ENCODE measurements at regions not wholly inside any gene's neighbourhood (a gene's known extent, or its start where the extent isn't known, plus 50 kb on each side); places are given as distances from the start of the nearest gene placed in this dataset.
"Not testable (repeated sequence)": the region's sequence is repeated elsewhere in the genome, so short reads cannot be mapped to it uniquely, and the experiment has no call there.

GRCh38 chr17:43312011-43312410 is 78.2 kb upstream of the RNU2-1 start:
- Histone ChIP-seq H3K27me3 (no peaks in the 10 kb centered on the region), H3K4me1 (no peaks in the 10 kb centered on the region), H3K4me3 (no peak overlapping the region), H3K36me3 (no peaks in the 10 kb centered on the region), H3K27ac (no peak overlapping the region), H3K9me3 (no peaks in the 10 kb centered on the region)
- peak in 1 of 2 donors; percentile 38 for DNase-seq (ENCODE audit: low spot score in 2 of 2)
- TF ChIP-seq CTCF (IDR thresholded peaks at IDR 0.05) (no peak), POLR2AphosphoS5 (IDR thresholded peaks at IDR 0.05) (no peak), POLR2A (IDR thresholded peaks at IDR 0.05) (no peak), EP300 (IDR thresholded peaks at IDR 0.05) (no peak)
- WGBS: 90% methylated on average over 5 of the region's 5 CpGs

GRCh38 chr17:43309505-43310332 is 75.9 kb upstream of the RNU2-1 start:
- H3K27ac ChIP-seq: no peak overlapping the region

GRCh38 chr17:43308999-43309398 is 75.2 kb upstream of the RNU2-1 start:
- no peak overlapping the region for H3K27ac ChIP-seq
- peak in 1 of 2 donors; percentile 50 for DNase-seq (ENCODE audit: low spot score in 2 of 2)
- TF ChIP-seq EP300 (IDR thresholded peaks at IDR 0.05) (no peak), CTCF (IDR thresholded peaks at IDR 0.05) (no peak), POLR2A (IDR thresholded peaks at IDR 0.05) (no peak), POLR2AphosphoS5 (IDR thresholded peaks at IDR 0.05) (no peak)
- H3K4me3 ChIP-seq: no peak overlapping the region
- no peaks in the 10 kb centered on the region for H3K36me3 ChIP-seq
- WGBS: 77% methylated on average over 6 of the region's 6 CpGs
- no peaks in the 10 kb centered on the region for H3K9me3 ChIP-seq
- no peaks in the 10 kb centered on the region for H3K27me3 ChIP-seq
- H3K4me1 ChIP-seq: no peaks in the 10 kb centered on the region

More at GRCh38 chr17:43309505-43310332, 75.9 kb upstream of the RNU2-1 start:
- peak in 1 of 2 donors; percentile 44 for DNase-seq (ENCODE audit: low spot score in 2 of 2)
- no peaks in the 10 kb centered on the region for H3K9me3 ChIP-seq
- no peaks in the 10 kb centered on the region for H3K36me3 ChIP-seq
- WGBS: 28% methylated on average over 12 of the region's 12 CpGs
- H3K4me3 ChIP-seq: no peak overlapping the region
- TF ChIP-seq EP300 (IDR thresholded peaks at IDR 0.05): no peak
- no peak for TF ChIP-seq POLR2A (IDR thresholded peaks at IDR 0.05)
- no peak for TF ChIP-seq CTCF (IDR thresholded peaks at IDR 0.05)
- TF ChIP-seq POLR2AphosphoS5 (IDR thresholded peaks at IDR 0.05): no peak
- no peaks in the 10 kb centered on the region for H3K4me1 ChIP-seq
- H3K27me3 ChIP-seq: no peaks in the 10 kb centered on the region

GRCh38 chr17:43304792-43305191 is 71.0 kb upstream of the RNU2-1 start:
- not testable (repeated sequence) for H3K27me3 ChIP-seq, H3K27ac ChIP-seq, H3K4me1 ChIP-seq, H3K36me3 ChIP-seq, H3K9me3 ChIP-seq, H3K4me3 ChIP-seq
- 100% methylated on average over 2 of the region's 23 CpGs for WGBS
- DNase-seq (ENCODE audit: low spot score in 2 of 2): peak in 1 of 2 donors; percentile 28

GRCh38 chr17:43303049-43303448 is 69.3 kb upstream of the RNU2-1 start:
- not testable (repeated sequence) for H3K4me1 ChIP-seq; H3K9me3 ChIP-seq; H3K36me3 ChIP-seq; H3K4me3 ChIP-seq; DNase-seq (ENCODE audit: low spot score in 2 of 2); H3K27ac ChIP-seq; H3K27me3 ChIP-seq
- WGBS: no CpG with 5 or more reads among the region's 5 CpGs

GRCh38 chr17:43299300-43300076 is 65.7 kb upstream of the RNU2-1 start:
- H3K36me3 ChIP-seq; H3K4me1 ChIP-seq; H3K27ac ChIP-seq; H3K9me3 ChIP-seq; H3K27me3 ChIP-seq; DNase-seq (ENCODE audit: low spot score in 2 of 2); H3K4me3 ChIP-seq: not testable (repeated sequence)
- no CpG with 5 or more reads among the region's 37 CpGs for WGBS

GRCh38 chr17:43289670-43290069 is 55.9 kb upstream of the RNU2-1 start:
- not testable (repeated sequence) for H3K9me3 ChIP-seq; H3K4me1 ChIP-seq; H3K36me3 ChIP-seq; H3K27ac ChIP-seq; H3K4me3 ChIP-seq; DNase-seq (ENCODE audit: low spot score in 2 of 2); H3K27me3 ChIP-seq
- WGBS: no CpG with 5 or more reads among the region's 11 CpGs

GRCh38 chr17:43283606-43284005 is 49.8 kb upstream of the RNU2-1 start:
- WGBS: no CpG with 5 or more reads among the region's 15 CpGs
- not testable (repeated sequence) for H3K9me3 ChIP-seq

More at GRCh38 chr17:43283606-43284005, 49.8 kb upstream of the RNU2-1 start:
- H3K4me3 ChIP-seq; H3K27me3 ChIP-seq; H3K36me3 ChIP-seq; H3K4me1 ChIP-seq; H3K27ac ChIP-seq; DNase-seq (ENCODE audit: low spot score in 2 of 2): not testable (repeated sequence)
